Lower leg skin (tissue), 3 donors: ENCODE measurements at regions not wholly inside any gene's neighbourhood (a gene's known extent, or its start where the extent isn't known, plus 50 kb on each side); places are given as distances from the start of the nearest gene placed in this dataset.

Experiments used
- CTCF ChIP-seq, 3 donors: fragments of 450-650 bp; IDR thresholded peaks; one replicate each; pipeline ENCODE4 v1.5.1; 2016; ENCODE audit warnings: antibody characterized with exemption in 3 of 3, mild to moderate bottlenecking in 3 of 3, moderate library complexity in 2 of 3
- POLR2A ChIP-seq, 2 donors: fragments of 450-650 bp; IDR thresholded peaks; one replicate each; pipeline ENCODE4 v1.6.1; 2016 to 2017; ENCODE audit warnings: antibody characterized with exemption in 2 of 2, mild to moderate bottlenecking in 1 of 2, moderate library complexity in 1 of 2

- TF ChIP-seq POLR2A (IDR thresholded peaks at IDR 0.05) = no peak
- TF ChIP-seq CTCF (IDR thresholded peaks at IDR 0.05) = no peak
Observed at GRCh38 chr1:38127428-38127827, 80.8 kb upstream of the POU3F1 start.
